ENCODE measurements at regions not wholly inside any gene's neighbourhood (a gene's known extent, or its start where the extent isn't known, plus 50 kb on each side); places are given as distances from the start of the nearest gene placed in this dataset.
"Not testable (repeated sequence)": the region's sequence is repeated elsewhere in the genome, so short reads cannot be mapped to it uniquely, and the experiment has no call there.

GRCh38 chr10:106399112-106399511 lies 765.4 kb downstream of the SORCS1 start:
- in situ Hi-C loops (cut with HindIII; ENCODE audit: low pct_unique_long_range_greater_than_20kb, low sequenced_read_pairs): no loop called here
- no peak for TF ChIP-seq JUND (IDR thresholded peaks at IDR 0.05; ENCODE audit: low read depth)
- DNase-seq (ENCODE audit: low read depth in 1 of 2, low spot score in 1 of 2): no peak

DNA sequence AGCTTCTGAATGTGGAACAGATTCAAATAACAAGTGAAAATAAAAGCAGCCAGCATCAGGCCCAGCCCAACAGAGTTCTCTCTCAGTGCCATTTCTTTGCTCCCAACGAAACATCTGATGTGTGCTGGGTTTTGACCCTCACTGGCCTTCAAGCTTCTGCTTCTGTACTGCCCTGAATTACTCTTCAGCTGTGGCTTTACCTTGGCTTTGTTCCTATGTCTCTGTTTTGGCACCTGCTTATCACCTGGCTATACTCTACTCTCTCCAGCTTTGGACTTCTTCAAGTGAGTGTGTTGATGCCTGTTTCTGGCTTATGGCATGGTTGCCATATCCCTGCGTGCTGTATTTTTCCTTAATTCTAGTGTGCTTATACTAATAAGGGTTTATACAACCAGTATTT lies 768.3 kb downstream of the SORCS1 start:
- DNase-seq (ENCODE audit: low read depth in 1 of 2, low spot score in 1 of 2): no peak
- in situ Hi-C loops (cut with HindIII; ENCODE audit: low pct_unique_long_range_greater_than_20kb, low sequenced_read_pairs): no loop called here
- no peak for TF ChIP-seq JUND (IDR thresholded peaks at IDR 0.05; ENCODE audit: low read depth)

GRCh38 chr10:106395041-106395749 lies 769.3 kb downstream of the SORCS1 start:
- no peak for TF ChIP-seq JUND (IDR thresholded peaks at IDR 0.05; ENCODE audit: low read depth)
- in situ Hi-C loops (cut with HindIII; ENCODE audit: low pct_unique_long_range_greater_than_20kb, low sequenced_read_pairs): no loop called here
- no peak for DNase-seq (ENCODE audit: low read depth in 1 of 2, low spot score in 1 of 2)

- in situ Hi-C loops (cut with HindIII; ENCODE audit: low pct_unique_long_range_greater_than_20kb, low sequenced_read_pairs): no loop called here
These were observed 771.7 kb downstream of the SORCS1 start for GRCh38 chr10:106392778-106393177.

GRCh38 chr10:106387063-106387462 lies 777.4 kb downstream of the SORCS1 start:
- in situ Hi-C loops (cut with HindIII; ENCODE audit: low pct_unique_long_range_greater_than_20kb, low sequenced_read_pairs): no loop called here
- TF ChIP-seq JUND (IDR thresholded peaks at IDR 0.05; ENCODE audit: low read depth): no peak
- no peak for DNase-seq (ENCODE audit: low read depth in 1 of 2, low spot score in 1 of 2)

More at GRCh38 chr10:106392778-106393177, 771.7 kb downstream of the SORCS1 start:
- no peak for DNase-seq (ENCODE audit: low read depth in 1 of 2, low spot score in 1 of 2)
- no peak for TF ChIP-seq JUND (IDR thresholded peaks at IDR 0.05; ENCODE audit: low read depth)

GRCh38 chr10:106384496-106384895 lies 780.0 kb downstream of the SORCS1 start:
- DNase-seq (ENCODE audit: low read depth in 1 of 2, low spot score in 1 of 2): no peak
- in situ Hi-C loops (cut with HindIII; ENCODE audit: low pct_unique_long_range_greater_than_20kb, low sequenced_read_pairs): no loop called here
- TF ChIP-seq JUND (IDR thresholded peaks at IDR 0.05; ENCODE audit: low read depth): no peak

DNA sequence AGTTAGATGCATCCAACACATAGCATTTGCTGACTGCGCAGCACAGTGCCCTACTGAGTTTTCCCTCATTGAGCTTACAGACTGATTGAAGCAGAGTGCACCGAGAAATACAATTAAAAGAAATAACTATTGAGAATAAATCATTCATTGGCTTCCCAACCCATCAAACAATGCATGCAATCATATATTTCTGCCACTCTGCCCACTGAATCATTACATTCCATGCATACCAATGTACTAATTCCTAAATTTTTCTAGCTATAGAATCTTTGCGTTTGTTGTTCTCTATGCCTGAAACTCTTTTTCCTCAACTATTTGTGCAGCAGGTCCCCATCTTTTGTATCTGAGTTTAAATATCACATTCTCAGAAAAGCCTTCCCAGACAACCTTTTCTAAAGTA lies 783.8 kb downstream of the SORCS1 start:
- no peak for TF ChIP-seq JUND (IDR thresholded peaks at IDR 0.05; ENCODE audit: low read depth)
- no peak for DNase-seq (ENCODE audit: low read depth in 1 of 2, low spot score in 1 of 2)
- in situ Hi-C loops (cut with HindIII; ENCODE audit: low pct_unique_long_range_greater_than_20kb, low sequenced_read_pairs): no loop called here

DNA sequence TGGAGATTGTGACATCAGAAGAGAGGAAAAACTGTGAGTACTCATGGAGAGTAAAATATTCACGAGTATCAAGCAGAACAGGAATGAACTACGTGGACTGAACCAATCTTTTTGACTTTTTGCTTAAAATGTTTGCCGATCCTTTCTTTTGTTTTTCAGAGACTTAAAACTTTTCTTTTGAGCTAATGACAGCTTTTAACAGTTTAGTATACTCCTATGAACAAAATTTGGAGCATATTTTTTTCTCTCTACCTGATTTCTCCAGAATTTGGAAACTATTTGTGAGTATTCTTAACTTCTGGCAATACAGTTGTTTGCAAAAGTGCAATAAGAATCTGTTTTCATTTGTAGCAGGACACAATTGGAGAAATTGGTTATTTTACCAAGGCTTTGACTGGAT lies 786.3 kb downstream of the SORCS1 start:
- no peak for DNase-seq (ENCODE audit: low read depth in 1 of 2, low spot score in 1 of 2)
- no peak for TF ChIP-seq JUND (IDR thresholded peaks at IDR 0.05; ENCODE audit: low read depth)
- in situ Hi-C loops (cut with HindIII; ENCODE audit: low pct_unique_long_range_greater_than_20kb, low sequenced_read_pairs): no loop called here

GRCh38 chr10:106370751-106371150 lies 793.8 kb downstream of the SORCS1 start:
- no peak for TF ChIP-seq JUND (IDR thresholded peaks at IDR 0.05; ENCODE audit: low read depth)
- in situ Hi-C loops (cut with HindIII; ENCODE audit: low pct_unique_long_range_greater_than_20kb, low sequenced_read_pairs): no loop called here
- no peak for DNase-seq (ENCODE audit: low read depth in 1 of 2, low spot score in 1 of 2)

- in situ Hi-C loops (cut with HindIII; ENCODE audit: low pct_unique_long_range_greater_than_20kb, low sequenced_read_pairs): no loop called here
- TF ChIP-seq JUND (IDR thresholded peaks at IDR 0.05; ENCODE audit: low read depth): no peak
- no peak for DNase-seq (ENCODE audit: low read depth in 1 of 2, low spot score in 1 of 2)
These were observed 803.6 kb downstream of the SORCS1 start for GRCh38 chr10:106360870-106361269.

GRCh38 chr10:106355450-106355849 lies 809.1 kb downstream of the SORCS1 start:
- no peak for TF ChIP-seq JUND (IDR thresholded peaks at IDR 0.05; ENCODE audit: low read depth)
- no peak for DNase-seq (ENCODE audit: low read depth in 1 of 2, low spot score in 1 of 2)
- in situ Hi-C loops (cut with HindIII; ENCODE audit: low pct_unique_long_range_greater_than_20kb, low sequenced_read_pairs): no loop called here

DNA sequence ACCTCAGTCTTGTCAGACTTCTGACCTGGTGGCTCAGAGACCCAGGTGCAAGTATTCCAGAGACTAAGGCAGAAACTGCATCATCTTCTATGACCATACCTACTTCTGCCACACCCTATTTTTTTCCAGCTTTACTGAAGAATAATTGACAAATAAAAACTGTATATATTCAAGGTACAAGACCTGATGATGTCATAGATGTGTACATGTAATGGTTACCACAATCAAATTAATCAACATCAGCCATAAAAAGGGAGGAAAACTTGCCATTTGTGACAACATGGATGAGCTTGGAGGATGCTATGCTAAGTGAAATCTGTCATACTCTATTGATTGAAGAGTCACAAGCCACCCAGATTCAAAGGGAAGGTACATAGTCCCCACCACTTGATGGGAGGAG lies 815.6 kb downstream of the SORCS1 start:
- TF ChIP-seq JUND (IDR thresholded peaks at IDR 0.05; ENCODE audit: low read depth): no peak
- DNase-seq (ENCODE audit: low read depth in 1 of 2, low spot score in 1 of 2): no peak
- in situ Hi-C loops (cut with HindIII; ENCODE audit: low pct_unique_long_range_greater_than_20kb, low sequenced_read_pairs): no loop called here

GRCh38 chr10:106347547-106347946 lies 817.0 kb downstream of the SORCS1 start:
- TF ChIP-seq JUND (IDR thresholded peaks at IDR 0.05; ENCODE audit: low read depth): no peak
- DNase-seq (ENCODE audit: low read depth in 1 of 2, low spot score in 1 of 2): no peak
- in situ Hi-C loops (cut with HindIII; ENCODE audit: low pct_unique_long_range_greater_than_20kb, low sequenced_read_pairs): no loop called here

DNA sequence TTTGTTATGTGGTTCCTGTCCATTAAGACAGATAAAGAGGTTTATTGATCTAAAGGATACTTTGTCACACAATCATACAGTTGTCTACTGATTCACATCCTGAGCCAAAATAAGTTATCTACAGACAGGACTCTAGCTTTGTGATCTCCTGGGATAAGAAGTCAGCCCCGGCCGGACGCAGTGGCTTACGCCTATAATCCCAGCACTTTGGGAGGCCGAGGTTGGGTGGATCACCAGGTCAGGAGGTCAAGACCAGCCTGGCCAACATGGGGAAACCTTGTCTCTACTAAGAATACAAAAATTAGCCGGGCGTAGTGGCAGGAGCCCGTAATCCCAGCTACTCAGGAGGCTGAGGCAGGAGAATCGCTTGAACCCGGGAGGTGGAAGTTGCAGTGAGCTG lies 821.0 kb downstream of the SORCS1 start:
- in situ Hi-C loops (cut with HindIII; ENCODE audit: low pct_unique_long_range_greater_than_20kb, low sequenced_read_pairs); DNase-seq (ENCODE audit: low read depth in 1 of 2, low spot score in 1 of 2): not testable (repeated sequence)

Data from T47D (cell line).